ES-I3 (cell line): ENCODE measurements at regions not wholly inside any gene's neighbourhood (a gene's known extent, or its start where the extent isn't known, plus 50 kb on each side); places are given as distances from the start of the nearest gene placed in this dataset.
"Not testable (repeated sequence)": the region's sequence is repeated elsewhere in the genome, so short reads cannot be mapped to it uniquely, and the experiment has no call there.

Experiments used
- H3K36me3 ChIP-seq: 2 replicates; pipeline ENCODE4 v1.6.1; 2013; ENCODE audit warnings: mild to moderate bottlenecking, low read length, control low read depth, moderate library complexity; ENCODE audit not compliant: insufficient read depth
- H3K4me1 ChIP-seq: 2 replicates; pipeline ENCODE4 v1.6.1; 2013; ENCODE audit warnings: mild to moderate bottlenecking, control low read depth, low read length; ENCODE audit not compliant: insufficient read depth
- H3K9ac ChIP-seq: 2 replicates; pipeline ENCODE4 v1.6.1; 2013; ENCODE audit warnings: low read depth, mild to moderate bottlenecking, low read length, moderate library complexity
- H3K9me3 ChIP-seq: 2 replicates; pipeline ENCODE4 v1.6.1; 2013; ENCODE audit warnings: mild to moderate bottlenecking, low read length, moderate library complexity; ENCODE audit not compliant: control insufficient read depth, insufficient read depth

DNA sequence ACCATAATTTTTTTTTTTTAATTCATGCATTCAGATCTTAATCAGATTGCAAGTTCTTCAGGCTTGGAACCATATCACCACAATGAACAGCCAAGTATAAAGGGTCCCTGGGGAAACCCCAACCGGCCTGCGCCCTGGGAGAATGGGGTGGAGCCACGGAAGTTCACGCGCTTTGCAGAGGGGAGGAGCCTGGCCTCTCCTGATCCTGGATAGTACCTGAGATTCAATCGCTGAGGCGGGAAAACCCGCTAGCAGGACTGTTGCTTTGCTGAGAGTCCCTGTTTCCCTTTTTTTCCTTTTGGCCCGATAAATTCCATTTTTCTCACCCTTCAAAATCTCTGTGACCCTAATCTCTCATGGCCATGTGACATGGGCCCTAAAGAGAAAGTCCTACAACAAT is 385.1 kb downstream of the IRS2 start:
- H3K9ac ChIP-seq, result no peak overlapping the region
- no peaks in the 10 kb centered on the region; the same call in 1 of the 2 replicates for H3K4me1 ChIP-seq
- H3K36me3 ChIP-seq, result no peaks in the 10 kb centered on the region
- H3K9me3 ChIP-seq, result peaks cover 5% of the 10 kb centered on the region; the same call in 1 of the 2 replicates

- H3K9ac ChIP-seq, result no peak overlapping the region
- H3K4me1 ChIP-seq, result no peaks in the 10 kb centered on the region; the same call in 1 of the 2 replicates
- H3K9me3 ChIP-seq, result peaks cover 5% of the 10 kb centered on the region; the same call in 1 of the 2 replicates
- no peaks in the 10 kb centered on the region for H3K36me3 ChIP-seq
Observed at GRCh38 chr13:109400624-109401257, 385.6 kb downstream of the IRS2 start.

DNA sequence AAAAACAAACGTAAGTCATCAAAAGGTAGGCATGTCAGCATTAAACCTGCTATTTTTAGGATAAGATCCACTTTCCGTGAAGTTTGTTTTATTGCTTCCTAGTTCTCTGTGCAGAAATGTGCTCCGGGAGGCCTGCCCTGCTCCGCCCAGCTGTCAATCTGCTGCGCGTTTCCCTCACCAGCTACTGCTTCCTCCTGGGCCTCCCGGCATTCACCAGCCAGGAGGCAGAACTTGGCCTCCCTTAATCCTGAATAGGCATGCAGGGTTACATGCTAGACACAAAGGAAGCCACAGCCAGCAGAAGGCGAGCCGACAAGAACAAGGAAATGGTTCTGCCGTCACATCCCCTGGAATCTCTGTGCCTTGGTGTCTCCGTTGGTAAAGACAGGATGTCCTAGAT is 386.2 kb downstream of the IRS2 start:
- Histone ChIP-seq H3K9ac (no peak overlapping the region), H3K4me1 (no peaks in the 10 kb centered on the region; the same call in 1 of the 2 replicates), H3K36me3 (no peaks in the 10 kb centered on the region), H3K9me3 (peaks cover 5% of the 10 kb centered on the region; the same call in 1 of the 2 replicates)

GRCh38 chr13:109398071-109398470 is 388.3 kb downstream of the IRS2 start:
- H3K4me1 ChIP-seq, H3K9me3 ChIP-seq, H3K9ac ChIP-seq, H3K36me3 ChIP-seq: not testable (repeated sequence)

- Histone ChIP-seq H3K9ac (no peak overlapping the region), H3K4me1 (no peaks in the 10 kb centered on the region; the same call in 1 of the 2 replicates), H3K36me3 (no peaks in the 10 kb centered on the region), H3K9me3 (no peaks in the 10 kb centered on the region)
Observed at GRCh38 chr13:109397285-109397684, 389.1 kb downstream of the IRS2 start.

- H3K9ac ChIP-seq, result no peak overlapping the region
- H3K4me1 ChIP-seq, result no peaks in the 10 kb centered on the region
- H3K9me3 ChIP-seq, result no peaks in the 10 kb centered on the region
- no peaks in the 10 kb centered on the region for H3K36me3 ChIP-seq
Observed at GRCh38 chr13:109396266-109396665, 390.1 kb downstream of the IRS2 start.

- Histone ChIP-seq H3K4me1 (no peaks in the 10 kb centered on the region), H3K9ac (no peak overlapping the region), H3K36me3 (no peaks in the 10 kb centered on the region), H3K9me3 (no peaks in the 10 kb centered on the region)
Observed at GRCh38 chr13:109395014-109395413, 391.4 kb downstream of the IRS2 start.

DNA sequence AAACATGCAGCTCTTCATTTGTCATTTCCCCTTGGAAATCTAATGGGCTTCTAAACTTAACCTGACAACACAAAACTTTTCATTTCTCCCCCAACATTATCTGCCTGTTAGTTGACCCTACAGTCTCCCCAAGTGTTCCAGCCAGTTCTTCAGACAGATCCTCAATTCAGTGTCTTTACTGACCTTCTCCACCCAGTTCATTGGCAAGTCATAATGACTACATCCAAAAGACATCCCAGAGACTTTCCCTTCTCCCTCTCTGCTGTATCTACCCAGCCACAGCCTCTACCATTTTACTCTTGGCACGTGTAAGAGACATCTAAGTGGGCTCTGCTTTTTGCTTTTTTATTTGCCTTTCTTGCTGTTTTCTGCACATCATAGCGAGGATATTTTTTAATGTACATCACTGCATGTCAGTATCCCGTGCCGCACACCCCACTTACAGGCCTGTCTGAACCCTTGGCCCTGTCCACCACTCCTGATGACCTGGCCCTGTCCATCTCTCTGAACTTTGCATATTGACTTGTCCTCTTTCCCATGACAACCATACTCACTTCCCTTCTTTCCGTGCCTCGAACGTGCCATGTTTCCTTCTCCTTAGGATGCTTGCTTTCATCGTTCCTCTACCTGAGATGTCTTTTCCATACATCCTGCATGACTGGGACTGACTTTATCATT is 391.9 kb downstream of the IRS2 start:
- Histone ChIP-seq H3K9me3 (no peaks in the 10 kb centered on the region), H3K4me1 (no peaks in the 10 kb centered on the region), H3K36me3 (no peaks in the 10 kb centered on the region), H3K9ac (no peak overlapping the region)

DNA sequence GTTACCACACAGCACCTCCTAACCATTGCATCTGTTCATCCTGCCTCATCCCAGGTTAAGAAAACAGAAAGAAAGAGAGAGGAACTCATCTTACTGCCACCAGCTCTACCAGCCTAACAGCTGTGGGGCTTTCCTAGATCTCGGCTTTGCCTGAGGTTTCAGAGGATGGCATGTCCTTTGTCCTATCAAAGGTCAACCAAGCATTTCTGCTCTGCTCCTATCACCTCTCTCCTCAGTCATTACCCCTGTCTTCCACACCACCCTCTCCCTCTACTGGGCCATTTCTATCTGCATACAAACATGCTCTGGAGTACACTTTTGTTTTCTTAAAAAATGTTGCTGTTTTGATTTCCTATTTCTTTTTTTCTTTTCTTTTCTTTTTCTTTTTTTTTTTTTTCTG is 393.3 kb downstream of the IRS2 start:
- Histone ChIP-seq H3K4me1 (no peaks in the 10 kb centered on the region), H3K36me3 (no peaks in the 10 kb centered on the region), H3K9ac (no peak overlapping the region), H3K9me3 (no peaks in the 10 kb centered on the region)

DNA sequence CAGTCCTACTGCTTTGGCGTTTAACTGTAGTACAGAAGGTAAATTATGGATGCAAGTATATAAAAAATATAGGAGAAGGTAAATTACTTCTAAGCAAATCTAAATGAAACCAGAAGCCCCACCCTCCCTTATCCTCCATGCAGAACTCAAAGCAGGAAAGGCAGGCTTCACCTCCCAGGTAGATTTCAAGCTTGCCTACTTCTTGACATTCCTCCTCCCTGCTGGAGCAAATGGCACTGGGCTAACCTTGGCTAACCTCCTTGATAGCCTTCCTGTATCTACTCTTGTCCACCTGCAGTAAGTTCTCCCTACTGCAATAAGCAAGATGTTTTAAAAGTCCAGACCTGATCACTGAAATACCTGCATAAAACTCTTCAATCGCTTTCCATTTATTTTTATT is 396.0 kb downstream of the IRS2 start:
- no peaks in the 10 kb centered on the region for H3K36me3 ChIP-seq
- H3K9me3 ChIP-seq, result no peaks in the 10 kb centered on the region
- H3K9ac ChIP-seq, result no peak overlapping the region
- H3K4me1 ChIP-seq, result no peaks in the 10 kb centered on the region

GRCh38 chr13:109389892-109390345 is 396.5 kb downstream of the IRS2 start:
- Histone ChIP-seq H3K9me3 (no peaks in the 10 kb centered on the region), H3K36me3 (no peaks in the 10 kb centered on the region), H3K4me1 (no peaks in the 10 kb centered on the region), H3K9ac (no peak overlapping the region)

GRCh38 chr13:109389456-109389855 is 396.9 kb downstream of the IRS2 start:
- no peaks in the 10 kb centered on the region for H3K4me1 ChIP-seq
- no peak overlapping the region for H3K9ac ChIP-seq
- no peaks in the 10 kb centered on the region for H3K9me3 ChIP-seq
- H3K36me3 ChIP-seq, result no peaks in the 10 kb centered on the region

GRCh38 chr13:109387471-109387870 is 398.9 kb downstream of the IRS2 start:
- no peaks in the 10 kb centered on the region for H3K36me3 ChIP-seq
- H3K4me1 ChIP-seq, result no peaks in the 10 kb centered on the region
- H3K9ac ChIP-seq, result no peak overlapping the region
- no peaks in the 10 kb centered on the region for H3K9me3 ChIP-seq

GRCh38 chr13:109385242-109385560 is 401.2 kb downstream of the IRS2 start:
- H3K4me1 ChIP-seq, result no peaks in the 10 kb centered on the region
- no peaks in the 10 kb centered on the region for H3K36me3 ChIP-seq
- H3K9me3 ChIP-seq, result no peaks in the 10 kb centered on the region
- no peak overlapping the region for H3K9ac ChIP-seq

DNA sequence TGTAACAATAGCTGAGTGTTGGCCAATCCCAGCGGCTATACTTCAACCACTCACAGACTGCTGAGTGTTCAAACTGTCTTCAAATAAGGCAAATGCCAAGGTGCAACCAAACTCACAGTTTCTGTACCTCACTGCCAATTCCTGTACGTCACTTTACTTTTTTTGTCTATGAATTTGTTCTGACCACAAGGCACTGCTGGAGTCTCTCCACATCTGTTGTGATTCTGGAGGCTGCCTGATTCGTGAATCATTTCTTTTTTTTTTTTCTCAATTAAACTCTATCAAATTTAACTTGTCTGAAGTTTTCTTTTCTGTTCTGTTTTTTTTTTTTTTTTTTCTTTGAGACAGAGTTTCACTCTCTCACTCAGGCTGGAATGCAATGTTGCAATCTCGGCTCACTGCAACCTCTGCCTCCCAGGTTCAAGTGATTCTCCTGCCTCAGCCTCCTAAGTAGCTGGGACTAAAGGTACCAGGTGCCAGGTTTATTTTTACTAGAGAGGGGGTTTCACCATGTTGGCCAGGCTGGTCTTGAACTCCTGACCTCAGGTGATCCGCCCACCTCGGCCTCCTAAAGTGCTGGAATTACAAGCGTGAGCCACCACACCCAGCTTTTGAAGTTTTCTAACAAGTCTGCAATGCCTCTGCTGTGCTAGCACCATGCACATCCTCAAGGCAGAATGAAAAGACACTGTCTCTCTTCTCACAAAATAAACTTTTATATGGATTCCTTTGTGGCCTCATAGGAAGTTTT is 401.7 kb downstream of the IRS2 start:
- H3K4me1 ChIP-seq, result no peaks in the 10 kb centered on the region
- H3K9ac ChIP-seq, result no peak overlapping the region
- H3K36me3 ChIP-seq, result no peaks in the 10 kb centered on the region
- no peaks in the 10 kb centered on the region for H3K9me3 ChIP-seq
